GM23338 (cell line): ENCODE measurements at regions not wholly inside any gene's neighbourhood (a gene's known extent, or its start where the extent isn't known, plus 50 kb on each side); places are given as distances from the start of the nearest gene placed in this dataset.

ENCODE experiments used
- ATAC-seq: fragments of 200-7000 bp; cut with Tn5 transposase; 3 replicates; pipeline ENCODE4 v1.9.1; 2020
- DNase-seq: peaks from one replicate; pipeline ENCODE4 v3.0.0-alpha.2; 2015; ENCODE audit warnings: low spot score
- H2AFZ ChIP-seq: fragments of 200-600 bp; sonication (generic); 2 replicates; pipeline ENCODE4 v1.8.0; 2016; ENCODE audit warnings: antibody characterized with exemption, mild to moderate bottlenecking, moderate library complexity
- H3F3A ChIP-seq: fragments of 200-600 bp; sonication (generic); replicated peaks from 2 replicates; pipeline ENCODE4 v1.8.0; 2017; ENCODE audit warnings: antibody characterized with exemption, mixed run types, low read depth
- H3K27ac ChIP-seq: fragments of 200-600 bp; sonication (generic); 2 replicates; pipeline ENCODE4 v1.6.1; 2016; ENCODE audit warnings: low read depth
- H3K27me3 ChIP-seq: fragments of 200-600 bp; sonication (generic); 2 replicates; pipeline ENCODE4 v1.8.0; 2016; ENCODE audit warnings: mild to moderate bottlenecking, mixed run types, moderate library complexity; ENCODE audit not compliant: insufficient read depth
- H3K36me3 ChIP-seq: fragments of 200-600 bp; sonication (generic); 2 replicates; pipeline ENCODE4 v1.8.0; 2016; ENCODE audit warnings: mild to moderate bottlenecking; ENCODE audit not compliant: insufficient read depth
- H3K4me1 ChIP-seq: fragments of 200-600 bp; sonication (generic); 2 replicates; pipeline ENCODE4 v1.8.0; 2016; ENCODE audit warnings: mild to moderate bottlenecking, moderate library complexity; ENCODE audit not compliant: insufficient read depth
- H3K4me2 ChIP-seq: fragments of 200-600 bp; sonication (generic); 2 replicates; pipeline ENCODE4 v1.7.1; 2017; ENCODE audit warnings: mixed run types
- H3K4me3 ChIP-seq: fragments of 200-600 bp; sonication (generic); 2 replicates; pipeline ENCODE4 v1.6.1; 2016; ENCODE audit warnings: mixed run types
- H3K79me2 ChIP-seq: fragments of 200-600 bp; sonication (generic); replicated peaks from 2 replicates; pipeline ENCODE4 v1.8.0; 2017; ENCODE audit warnings: mild to moderate bottlenecking; ENCODE audit not compliant: insufficient read depth
- H3K9me2 ChIP-seq: fragments of 200-600 bp; sonication (generic); 2 replicates; pipeline ENCODE4 v1.8.0; 2017; ENCODE audit not compliant: insufficient read depth
- H4K20me1 ChIP-seq: fragments of 200-600 bp; sonication (generic); replicated peaks from 2 replicates; pipeline ENCODE4 v1.8.0; 2017; ENCODE audit warnings: mild to moderate bottlenecking; ENCODE audit not compliant: insufficient read depth
- H3K27ac Mint-ChIP-seq: 2 replicates; pipeline ENCODE4 v1.8.0; 2020; ENCODE audit warnings: inconsistent platforms, mild to moderate bottlenecking, moderate library complexity, mixed read lengths
- H3K27me3 Mint-ChIP-seq: 3 replicates; pipeline ENCODE4 v1.8.0; 2022; ENCODE audit warnings: low read depth, mild to moderate bottlenecking, moderate library complexity, mixed read lengths, inconsistent platforms; ENCODE audit not compliant: insufficient read depth, poor library complexity
- H3K36me3 Mint-ChIP-seq: 3 replicates; pipeline ENCODE4 v1.8.0; 2021; ENCODE audit warnings: low read depth, mild to moderate bottlenecking, inconsistent platforms, moderate library complexity, mixed read lengths
- H3K4me1 Mint-ChIP-seq: 3 replicates; pipeline ENCODE4 v1.8.0; 2020; ENCODE audit warnings: mild to moderate bottlenecking, inconsistent platforms, mixed read lengths
- H3K4me3 Mint-ChIP-seq: 3 replicates; pipeline ENCODE4 v1.8.0; 2021; ENCODE audit warnings: moderate library complexity, mild to moderate bottlenecking, inconsistent platforms, mixed read lengths
- H3K9me3 Mint-ChIP-seq: 3 replicates; pipeline ENCODE4 v1.8.0; 2020; ENCODE audit warnings: moderate library complexity, mild to moderate bottlenecking, inconsistent platforms, mixed read lengths
- CREB1 ChIP-seq: fragments of 250-450 bp; sonication (Bioruptor Pico); IDR thresholded peaks from 2 replicates; pipeline ENCODE4 v1.5.0; 2020; ENCODE audit warnings: low read depth, mild to moderate bottlenecking, moderate library complexity
- ETS1 ChIP-seq: IDR thresholded peaks from 2 replicates; pipeline ENCODE4 v1.6.1; 2016; ENCODE audit warnings: antibody characterized with exemption
- EZH2 ChIP-seq: fragments of 200-600 bp; sonication (generic); IDR thresholded peaks from one replicate; pipeline ENCODE4 v1.8.0; 2017; ENCODE audit warnings: antibody characterized with exemption, mild to moderate bottlenecking, low read depth; ENCODE audit not compliant: unreplicated experiment
- EZH2phosphoT487 ChIP-seq: fragments of 200-600 bp; sonication (generic); IDR thresholded peaks from one replicate; pipeline ENCODE4 v1.8.1; 2018; ENCODE audit warnings: antibody characterized with exemption; ENCODE audit not compliant: unreplicated experiment
- JUNB ChIP-seq: IDR thresholded peaks from one replicate; pipeline ENCODE4 v1.6.1; 2016; ENCODE audit warnings: antibody characterized with exemption; ENCODE audit not compliant: unreplicated experiment
- NANOG ChIP-seq: IDR thresholded peaks from 2 replicates; pipeline ENCODE4 v1.6.1; 2016; ENCODE audit warnings: antibody characterized with exemption, borderline replicate concordance
- POLR2AphosphoS5 ChIP-seq: IDR thresholded peaks from 2 replicates; pipeline ENCODE4 v1.6.1; 2016; ENCODE audit warnings: antibody characterized with exemption, low read depth
- STAT1 ChIP-seq: IDR thresholded peaks from one replicate; pipeline ENCODE4 v1.6.1; 2016; ENCODE audit warnings: antibody characterized with exemption; ENCODE audit not compliant: unreplicated experiment
- ZNF114 ChIP-seq: fragments of 250-450 bp; sonication (Bioruptor Pico); IDR thresholded peaks from 2 replicates; pipeline ENCODE4 v1.5.0; 2020; ENCODE audit warnings: mild to moderate bottlenecking, moderate library complexity
- ZNF331 ChIP-seq: fragments of 250-450 bp; sonication (Bioruptor Pico); IDR thresholded peaks from 2 replicates; pipeline ENCODE4 v1.5.0; 2020; ENCODE audit warnings: low read depth, mild to moderate bottlenecking, moderate library complexity
- ZNF462 ChIP-seq: fragments of 250-450 bp; sonication (Bioruptor Pico); IDR thresholded peaks from 2 replicates; pipeline ENCODE4 v1.5.0; 2020; ENCODE audit warnings: mild to moderate bottlenecking, moderate library complexity
- TF ChIP-seq, protein P1 (sequence below): IDR thresholded peaks from one replicate; pipeline ENCODE4 v1.6.1; 2018; ENCODE audit warnings: antibody characterized with exemption; ENCODE audit not compliant: unreplicated experiment
- TF ChIP-seq, protein P2 (sequence below), 2 experiments: fragments of 200-600 bp in 1 of 2; sonication (generic) in 1 of 2; conservative IDR thresholded peaks; 2 replicates each; pipeline versions ENCODE4 v1.5.1 to v1.6.1; 2016 to 2017; ENCODE audit warnings: antibody characterized with exemption in 2 of 2, low read depth in 2 of 2, mild to moderate bottlenecking in 2 of 2, moderate library complexity in 1 of 2

DNA sequence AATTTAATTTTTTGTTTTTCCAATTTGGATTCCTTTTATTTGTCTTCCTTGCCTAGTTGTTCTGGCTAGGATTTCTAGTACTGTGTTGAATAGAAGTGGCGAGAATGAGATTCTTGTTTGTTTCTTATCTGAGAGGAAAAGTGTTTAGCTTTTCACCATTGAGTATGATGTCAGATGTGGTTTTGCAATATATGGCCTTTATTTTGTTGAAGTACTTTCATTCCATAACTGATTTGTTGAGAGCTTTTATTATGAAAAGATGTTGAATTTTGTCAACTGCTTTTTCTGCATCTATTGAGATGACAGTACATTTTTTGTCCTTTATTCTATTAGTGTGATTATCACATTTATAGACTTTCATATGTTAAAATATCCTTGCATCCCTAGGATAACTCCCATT is 462.0 kb downstream of the CCDC91 start:
- Histone ChIP-seq H3K4me1 (peaks cover 8% of the 10 kb centered on the region), H3K9me2 (no peaks in the 10 kb centered on the region), H3K4me2 (no peak overlapping the region), H3K27ac (no peak overlapping the region), H3F3A (no peaks in the 10 kb centered on the region), H3K4me3 (no peak overlapping the region), H2AFZ (no peak overlapping the region), H3K79me2 (no peaks in the 10 kb centered on the region), H3K27me3 (no peaks in the 10 kb centered on the region), H4K20me1 (no peaks in the 10 kb centered on the region), H3K36me3 (no peaks in the 10 kb centered on the region)
- no peak for DNase-seq
- Mint-ChIP-seq H3K9me3 (peaks cover 11% of the 10 kb centered on the region; the same call in 2 of the 3 replicates), H3K36me3 (peaks cover 3% of the 10 kb centered on the region; the same call in 1 of the 3 replicates), H3K4me1 (peaks cover 13% of the 10 kb centered on the region), H3K27ac (no peak overlapping the region), H3K27me3 (peaks cover 2% of the 10 kb centered on the region), H3K4me3 (no peak overlapping the region)
- no peak for TF ChIP-seq ZNF462 (CRISPR knock-in tag)
- no peak for TF ChIP-seq ETS1
- no peak for TF ChIP-seq ZNF114
- TF ChIP-seq, protein P1, sequence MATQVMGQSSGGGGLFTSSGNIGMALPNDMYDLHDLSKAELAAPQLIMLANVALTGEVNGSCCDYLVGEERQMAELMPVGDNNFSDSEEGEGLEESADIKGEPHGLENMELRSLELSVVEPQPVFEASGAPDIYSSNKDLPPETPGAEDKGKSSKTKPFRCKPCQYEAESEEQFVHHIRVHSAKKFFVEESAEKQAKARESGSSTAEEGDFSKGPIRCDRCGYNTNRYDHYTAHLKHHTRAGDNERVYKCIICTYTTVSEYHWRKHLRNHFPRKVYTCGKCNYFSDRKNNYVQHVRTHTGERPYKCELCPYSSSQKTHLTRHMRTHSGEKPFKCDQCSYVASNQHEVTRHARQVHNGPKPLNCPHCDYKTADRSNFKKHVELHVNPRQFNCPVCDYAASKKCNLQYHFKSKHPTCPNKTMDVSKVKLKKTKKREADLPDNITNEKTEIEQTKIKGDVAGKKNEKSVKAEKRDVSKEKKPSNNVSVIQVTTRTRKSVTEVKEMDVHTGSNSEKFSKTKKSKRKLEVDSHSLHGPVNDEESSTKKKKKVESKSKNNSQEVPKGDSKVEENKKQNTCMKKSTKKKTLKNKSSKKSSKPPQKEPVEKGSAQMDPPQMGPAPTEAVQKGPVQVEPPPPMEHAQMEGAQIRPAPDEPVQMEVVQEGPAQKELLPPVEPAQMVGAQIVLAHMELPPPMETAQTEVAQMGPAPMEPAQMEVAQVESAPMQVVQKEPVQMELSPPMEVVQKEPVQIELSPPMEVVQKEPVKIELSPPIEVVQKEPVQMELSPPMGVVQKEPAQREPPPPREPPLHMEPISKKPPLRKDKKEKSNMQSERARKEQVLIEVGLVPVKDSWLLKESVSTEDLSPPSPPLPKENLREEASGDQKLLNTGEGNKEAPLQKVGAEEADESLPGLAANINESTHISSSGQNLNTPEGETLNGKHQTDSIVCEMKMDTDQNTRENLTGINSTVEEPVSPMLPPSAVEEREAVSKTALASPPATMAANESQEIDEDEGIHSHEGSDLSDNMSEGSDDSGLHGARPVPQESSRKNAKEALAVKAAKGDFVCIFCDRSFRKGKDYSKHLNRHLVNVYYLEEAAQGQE = no peak
- TF ChIP-seq, protein P2, sequence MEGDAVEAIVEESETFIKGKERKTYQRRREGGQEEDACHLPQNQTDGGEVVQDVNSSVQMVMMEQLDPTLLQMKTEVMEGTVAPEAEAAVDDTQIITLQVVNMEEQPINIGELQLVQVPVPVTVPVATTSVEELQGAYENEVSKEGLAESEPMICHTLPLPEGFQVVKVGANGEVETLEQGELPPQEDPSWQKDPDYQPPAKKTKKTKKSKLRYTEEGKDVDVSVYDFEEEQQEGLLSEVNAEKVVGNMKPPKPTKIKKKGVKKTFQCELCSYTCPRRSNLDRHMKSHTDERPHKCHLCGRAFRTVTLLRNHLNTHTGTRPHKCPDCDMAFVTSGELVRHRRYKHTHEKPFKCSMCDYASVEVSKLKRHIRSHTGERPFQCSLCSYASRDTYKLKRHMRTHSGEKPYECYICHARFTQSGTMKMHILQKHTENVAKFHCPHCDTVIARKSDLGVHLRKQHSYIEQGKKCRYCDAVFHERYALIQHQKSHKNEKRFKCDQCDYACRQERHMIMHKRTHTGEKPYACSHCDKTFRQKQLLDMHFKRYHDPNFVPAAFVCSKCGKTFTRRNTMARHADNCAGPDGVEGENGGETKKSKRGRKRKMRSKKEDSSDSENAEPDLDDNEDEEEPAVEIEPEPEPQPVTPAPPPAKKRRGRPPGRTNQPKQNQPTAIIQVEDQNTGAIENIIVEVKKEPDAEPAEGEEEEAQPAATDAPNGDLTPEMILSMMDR (conservative IDR thresholded peaks at IDR 0.05; ENCODE audit: low read depth in 2 of 2) = no peak
- no peak for TF ChIP-seq POLR2AphosphoS5
- no peak for TF ChIP-seq STAT1
- TF ChIP-seq EZH2 = no peak
- no peak for TF ChIP-seq CREB1 (CRISPR knock-in tag)
- TF ChIP-seq NANOG = no peak
- TF ChIP-seq ZNF331 = no peak
- TF ChIP-seq JUNB = no peak
- no peak for TF ChIP-seq EZH2phosphoT487
- ATAC-seq = no peak
